ENCODE measurements at regions not wholly inside any gene's neighbourhood (a gene's known extent, or its start where the extent isn't known, plus 50 kb on each side); places are given as distances from the start of the nearest gene placed in this dataset.

DNA sequence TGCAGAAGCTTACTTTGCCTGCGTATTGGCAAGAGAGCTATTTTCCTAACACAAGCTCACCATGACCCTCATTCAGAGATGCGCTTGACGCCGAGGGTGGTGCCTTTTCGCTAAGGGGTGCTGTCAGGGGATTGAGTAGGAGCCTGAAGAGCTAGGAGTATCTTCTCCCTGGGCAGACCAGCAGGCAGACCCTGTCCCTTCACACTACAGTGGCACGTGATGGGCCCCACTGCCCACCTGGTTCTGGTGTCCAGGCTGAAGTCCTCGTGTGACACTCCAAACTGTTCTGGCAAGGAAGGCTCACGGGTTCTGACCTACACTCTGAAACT is 198.3 kb downstream of the AUH start:
- no peak overlapping the region for H4K5ac ChIP-seq (ENCODE audit: insufficient read length, low read depth, low read length)
- no peak overlapping the region for H3K14ac ChIP-seq (ENCODE audit: insufficient read length)
- no peaks in the 10 kb centered on the region for H3K36me3 ChIP-seq (ENCODE audit: control insufficient read depth in 2 of 4, insufficient read depth in 4 of 4, low read length in 3 of 4)
- H3K56ac ChIP-seq (replicated peaks; ENCODE audit: insufficient read length, low read depth, low read length), result no peak overlapping the region
- H3K79me2 ChIP-seq (ENCODE audit: control insufficient read depth in 1 of 2, insufficient read depth in 2 of 2, low read length in 2 of 2), result no peaks in the 10 kb centered on the region
- TF ChIP-seq FOSL1 (IDR thresholded peaks at IDR 0.05; ENCODE audit: insufficient read depth, low read depth, low read length), result no peak
- no peak for TF ChIP-seq SIRT6 (IDR thresholded peaks at IDR 0.05; ENCODE audit: low read length)
- no peak for TF ChIP-seq KDM4A (IDR thresholded peaks at IDR 0.05; ENCODE audit: low read depth, low read length, severe bottlenecking)
- no peak for TF ChIP-seq SIX5 (IDR thresholded peaks at IDR 0.05; ENCODE audit: low read depth, low read length)
- no peak for TF ChIP-seq RAD21 (IDR thresholded peaks at IDR 0.05 in 1 of 2, conservative IDR thresholded peaks at IDR 0.05 in 1 of 2; ENCODE audit: low read depth in 2 of 2, low read length in 2 of 2)
- no peak for TF ChIP-seq EGR1 (IDR thresholded peaks at IDR 0.05; ENCODE audit: borderline replicate concordance, low read depth, low read length)
- no peak for TF ChIP-seq SIN3A (conservative IDR thresholded peaks at IDR 0.05 in 1 of 2, IDR thresholded peaks at IDR 0.05 in 1 of 2; ENCODE audit: low read depth in 1 of 2, low read length in 2 of 2)
- no peak for TF ChIP-seq BCL11A (IDR thresholded peaks at IDR 0.05; ENCODE audit: low read depth in 2 of 2, low read length in 2 of 2)
- no peak for TF ChIP-seq RXRA (IDR thresholded peaks at IDR 0.05; ENCODE audit: insufficient read depth, low read depth, low read length)
- TF ChIP-seq NANOG (IDR thresholded peaks at IDR 0.05; ENCODE audit: insufficient read depth, low read depth, low read length, poor library complexity, severe bottlenecking), result no peak
- TF ChIP-seq EZH2 (IDR thresholded peaks at IDR 0.05; ENCODE audit: low read depth, low read length, severe bottlenecking), result no peak
- TF ChIP-seq JUND (IDR thresholded peaks at IDR 0.05; ENCODE audit: low read length), result no peak
- 0 out of 2 replicates have a peak overlapping the region, but pooled peaks have one; percentile 7 for H4K8ac ChIP-seq (ENCODE audit: extremely low read depth, insufficient read depth, low read length)
- no peak overlapping the region for H3K4me3 ChIP-seq (ENCODE audit: extremely low read depth in 1 of 4, insufficient read depth in 2 of 4, low read depth in 3 of 4, low read length in 4 of 4)
- H3K4me2 ChIP-seq (ENCODE audit: insufficient read depth in 1 of 2, low read depth in 2 of 2, low read length in 2 of 2), result no peak overlapping the region
- H3K18ac ChIP-seq (ENCODE audit: extremely low read depth, low read length), result no peak overlapping the region
- H4K91ac ChIP-seq (replicated peaks; ENCODE audit: insufficient read length, low read length), result peak overlapping the region; percentile 15
- no peak overlapping the region for H3K9ac ChIP-seq (replicated peaks in 1 of 4; ENCODE audit: extremely low read depth in 1 of 4, low read depth in 3 of 4, low read length in 3 of 4)
- H3K27me3 ChIP-seq (replicated peaks in 1 of 4; ENCODE audit: control insufficient read depth in 3 of 4, extremely low read depth in 1 of 4, insufficient read depth in 3 of 4, low read length in 3 of 4), result no peaks in the 10 kb centered on the region; a peak in 2 of 7 replicates
- 88% methylated on average over 8 of the region's 8 CpGs; no CpG with 5 or more reads in 1 of the 2 experiments for WGBS, 2 experiments (ENCODE audit: extremely low coverage in 1 of 2, insufficient coverage in 1 of 2, insufficient read length in 1 of 2, insufficient replicate concordance in 2 of 2, low coverage in 1 of 2, low lambda C conversion rate in 2 of 2, missing lambda C conversion rate in 1 of 2)
- peaks cover 2% of the 10 kb centered on the region; the same call in 1 of the 2 replicates for H3K23me2 ChIP-seq (ENCODE audit: low read depth, low read length)
- H2BK5ac ChIP-seq (ENCODE audit: low read depth, low read length), result no peak overlapping the region
- no peak for DNase-seq (ENCODE audit: low read depth in 1 of 2, low spot score in 2 of 2)
- H2AFZ ChIP-seq (ENCODE audit: low read length), result no peak overlapping the region
- no peaks in the 10 kb centered on the region for H4K20me1 ChIP-seq (replicated peaks in 1 of 2; ENCODE audit: control insufficient read depth in 1 of 2, insufficient read depth in 2 of 2, low read length in 2 of 2)
- no peak overlapping the region for H2BK20ac ChIP-seq (ENCODE audit: low read length)
- no peak overlapping the region for H2AK5ac ChIP-seq (ENCODE audit: low read depth, low read length)
- no peaks in the 10 kb centered on the region for H3K79me1 ChIP-seq (ENCODE audit: low read depth, low read length)
- POLR2A ChIA-PET (ENCODE audit: partially characterized antibody), result no interaction called here
- no peak overlapping the region for H2BK12ac ChIP-seq (ENCODE audit: low read depth, low read length)
- H3K23ac ChIP-seq (ENCODE audit: insufficient read length), result no peak overlapping the region
- H2BK15ac ChIP-seq (ENCODE audit: low read length), result no peak overlapping the region
- FAIRE-seq, result no peak
- CTCF ChIA-PET (ENCODE audit: partially characterized antibody), result interaction anchor here (1.4 kb wide), 1 partner anchor 74 kb away, joined by 4 read pairs; no protein-coding TSS in a partner anchor
- H3K4ac ChIP-seq (replicated peaks; ENCODE audit: insufficient read length, low read depth, low read length), result no peak overlapping the region
- no peak overlapping the region for H2BK120ac ChIP-seq (replicated peaks; ENCODE audit: low read depth, low read length)
- no peak overlapping the region for H3K27ac ChIP-seq (ENCODE audit: low read depth, low read length)
- H3K9me3 ChIP-seq (ENCODE audit: insufficient read depth in 2 of 2, low read depth in 1 of 2, low read length in 1 of 2), result no peaks in the 10 kb centered on the region
- peaks cover 0 to 15% (median 6%) of the 10 kb centered on the region in 4 experiments; a peak in 5 of 7 replicates for H3K4me1 ChIP-seq (replicated peaks in 1 of 4; ENCODE audit: control insufficient read depth in 3 of 4, insufficient read depth in 4 of 4, low read length in 3 of 4)
